B cell (primary cell): ENCODE measurements at regions not wholly inside any gene's neighbourhood (a gene's known extent, or its start where the extent isn't known, plus 50 kb on each side); places are given as distances from the start of the nearest gene placed in this dataset.

Source experiments
- CTCF ChIP-seq: fragments of 200-600 bp; IDR thresholded peaks from one replicate; pipeline ENCODE4 v1.8.0; 2022; ENCODE audit warnings: antibody characterized with exemption, mild to moderate bottlenecking
- EZH2 ChIP-seq: IDR thresholded peaks from 2 replicates; pipeline ENCODE4 v1.6.1; 2012; ENCODE audit warnings: borderline replicate concordance, low read depth, mild to moderate bottlenecking, moderate library complexity, low read length; ENCODE audit not compliant: insufficient read depth, poor library complexity, severe bottlenecking

GRCh38 chr2:224217962-224218347, 178.9 kb upstream of the SERPINE2 start:
- no peak for TF ChIP-seq CTCF
- TF ChIP-seq EZH2 = no peak
